ENCODE measurements at regions not wholly inside any gene's neighbourhood (a gene's known extent, or its start where the extent isn't known, plus 50 kb on each side); places are given as distances from the start of the nearest gene placed in this dataset.

DNA sequence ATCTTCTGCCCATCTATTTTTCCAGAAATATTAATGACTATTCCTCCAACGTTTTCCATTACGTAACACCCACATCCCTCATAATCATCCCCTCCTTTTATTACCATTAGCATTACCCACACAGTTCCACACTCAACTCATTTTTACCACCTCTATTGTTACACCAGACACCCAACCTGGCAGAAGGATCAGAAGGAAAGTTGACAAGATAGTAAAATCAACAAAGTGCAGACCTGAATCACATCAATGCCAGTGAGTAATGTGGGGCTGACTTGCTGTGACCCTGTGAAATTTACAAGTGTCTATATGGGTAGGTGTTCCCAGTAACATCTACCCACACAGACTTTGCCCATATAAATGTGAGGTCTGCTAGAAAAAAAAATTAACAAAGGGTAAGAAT lies 568.2 kb downstream of the MAFB start:
- DNase-seq: no peak

DNA sequence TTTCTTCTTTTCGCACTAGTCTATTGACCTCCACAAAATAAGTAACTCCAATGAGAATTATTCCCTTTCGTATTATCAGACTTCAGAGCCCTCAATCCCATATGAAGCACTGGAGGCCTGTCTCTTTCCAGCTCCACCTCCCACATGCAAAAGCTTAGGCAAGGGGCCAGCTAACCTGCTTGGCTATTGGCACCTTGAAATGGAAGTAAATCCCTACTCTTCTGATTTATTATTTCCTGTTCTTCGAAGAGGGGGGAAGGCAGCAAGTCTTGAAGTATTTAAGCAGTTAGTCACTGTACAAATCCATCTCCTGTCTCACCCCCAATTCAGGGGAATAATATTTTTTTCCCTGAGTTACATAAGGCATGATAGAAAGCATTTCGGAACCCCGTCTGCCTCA lies 577.8 kb downstream of the MAFB start:
- no peak for DNase-seq

- no peak for DNase-seq
These were observed 578.7 kb downstream of the MAFB start for GRCh38 chr20:40110311-40110831.

DNA sequence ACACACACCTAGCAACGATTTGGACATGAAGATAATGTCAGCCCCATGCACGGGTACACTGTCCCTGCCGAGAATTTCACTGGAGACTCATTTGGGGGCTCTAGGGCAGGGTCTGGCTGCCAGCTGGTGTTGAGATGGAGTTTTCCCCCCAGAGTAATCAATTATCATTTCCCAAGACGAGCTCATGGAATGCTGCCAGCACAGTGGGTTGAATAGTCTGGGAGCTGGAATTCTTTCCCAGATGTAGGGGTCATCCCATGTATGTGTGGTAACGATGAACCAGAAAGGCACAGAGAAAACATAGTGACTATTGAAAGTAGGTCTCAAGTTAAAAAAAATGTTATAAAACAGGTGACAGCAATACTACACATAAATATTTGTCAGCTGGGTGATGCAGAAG lies 579.9 kb downstream of the MAFB start:
- DNase-seq: no peak

- DNase-seq: no peak
These were observed 580.7 kb downstream of the MAFB start for GRCh38 chr20:40108321-40108720.

DNA sequence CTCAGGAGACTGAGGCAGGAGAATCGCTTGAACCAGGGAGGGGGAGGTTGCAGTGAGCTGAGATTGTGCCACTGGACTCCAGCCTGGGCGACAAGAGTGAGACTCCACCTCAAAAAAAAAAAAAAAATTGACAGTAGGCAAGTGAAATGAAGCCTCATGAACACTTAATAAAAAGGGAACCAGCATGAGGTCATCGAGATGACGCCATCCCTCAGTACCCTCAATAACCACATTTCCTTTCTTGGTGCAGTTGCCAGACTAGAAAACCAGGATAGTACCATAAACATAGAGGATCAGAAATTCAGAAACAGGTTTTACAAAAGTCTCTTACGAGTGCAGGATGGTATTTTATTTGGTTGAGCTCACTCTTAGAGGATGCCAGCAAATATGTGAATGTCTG lies 584.1 kb downstream of the MAFB start:
- DNase-seq: no peak

DNA sequence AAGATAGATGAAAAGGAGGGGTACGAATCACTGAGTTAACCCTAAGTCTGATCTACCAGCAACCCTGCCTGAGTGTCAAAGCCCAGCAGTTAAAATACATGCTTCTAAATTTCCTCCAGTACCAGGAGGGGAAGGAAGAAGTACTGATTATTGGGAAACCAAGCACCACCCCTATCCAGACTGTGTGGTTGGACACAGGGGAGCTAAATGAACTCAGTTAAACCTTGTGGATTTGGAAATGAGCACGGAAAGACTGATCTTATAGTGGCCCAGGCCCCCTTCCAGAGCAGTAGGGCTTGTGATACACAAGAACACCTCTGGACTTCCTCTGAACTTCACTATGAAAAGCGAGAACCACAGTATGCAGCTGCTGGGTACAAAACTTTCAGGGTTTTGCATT lies 585.6 kb downstream of the MAFB start:
- DNase-seq: no peak

GRCh38 chr20:40101560-40101959 lies 587.5 kb downstream of the MAFB start:
- DNase-seq: no peak

DNA sequence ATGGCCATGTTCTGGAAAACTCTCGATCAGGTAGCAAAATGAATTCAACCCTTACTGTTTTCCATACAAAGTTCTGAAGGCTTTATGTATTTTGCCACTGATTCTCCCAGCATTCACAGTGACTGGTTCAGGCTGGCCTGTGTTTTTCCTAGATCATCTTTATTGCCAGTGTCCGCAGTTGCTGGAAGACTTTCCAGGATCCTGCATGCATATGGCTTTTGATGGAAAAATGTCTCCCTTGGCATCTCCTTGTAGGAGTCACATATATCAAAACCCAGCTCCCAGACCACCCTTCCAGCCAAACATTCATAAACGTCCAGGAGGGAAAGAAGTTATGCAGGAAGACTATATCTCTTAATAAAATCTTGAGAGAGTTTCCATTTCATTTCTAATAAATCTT lies 588.8 kb downstream of the MAFB start:
- no peak for DNase-seq

DNA sequence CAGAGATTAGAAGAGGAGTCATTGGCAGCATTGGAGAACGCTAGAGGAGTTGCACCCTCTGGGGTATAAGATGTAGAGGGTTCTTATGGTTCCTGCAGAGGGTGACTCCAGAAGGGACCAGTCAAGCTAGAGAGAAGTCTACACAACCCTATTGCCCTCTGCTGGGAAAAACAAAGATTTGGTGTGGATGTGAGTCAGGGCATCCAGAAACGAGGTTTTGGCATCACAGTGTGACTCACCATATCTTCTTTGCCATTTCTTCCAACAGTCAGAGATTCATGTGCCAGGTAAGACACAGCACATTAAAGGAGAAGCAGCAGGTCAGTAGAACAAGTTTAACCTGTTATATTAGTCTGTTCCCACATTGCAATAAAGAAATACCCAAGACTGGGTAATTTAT lies 598.8 kb downstream of the MAFB start:
- no peak for DNase-seq

- no peak for DNase-seq
These were observed 601.5 kb downstream of the MAFB start for GRCh38 chr20:40087496-40087895.

GRCh38 chr20:40085513-40085912 lies 603.5 kb downstream of the MAFB start:
- DNase-seq: no peak

- no peak for DNase-seq
These were observed 606.6 kb downstream of the MAFB start for GRCh38 chr20:40082436-40082835.

GRCh38 chr20:40081653-40082052 lies 607.4 kb downstream of the MAFB start:
- no peak for DNase-seq

DNA sequence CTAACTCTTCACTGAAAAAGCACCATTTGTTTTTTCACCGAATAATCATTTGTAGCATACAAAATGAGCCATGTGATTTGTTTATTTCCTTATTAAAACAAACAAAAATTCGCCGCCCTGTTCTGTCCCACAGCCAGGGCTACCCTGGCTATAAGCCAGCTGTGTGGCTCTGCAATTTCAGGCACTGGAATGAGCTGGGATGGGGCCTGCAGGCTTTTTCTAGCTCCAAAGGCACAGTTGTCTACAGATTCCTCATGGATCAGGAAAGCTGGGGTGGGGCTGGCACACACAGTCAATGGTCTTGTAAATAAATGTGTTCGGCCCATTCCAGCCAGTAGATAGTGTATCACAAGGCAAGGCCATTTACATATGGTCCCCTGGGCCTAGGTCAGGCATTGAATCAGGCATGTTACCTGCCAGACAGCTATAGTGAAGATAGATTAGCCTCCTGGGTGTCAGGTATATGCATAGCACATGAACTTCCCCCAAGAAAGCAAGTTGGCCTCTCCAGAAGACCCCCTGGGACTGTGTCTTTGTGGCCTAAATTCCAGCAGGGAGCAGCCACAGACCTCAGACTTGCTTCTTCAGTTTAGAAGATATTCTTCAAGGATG lies 608.9 kb downstream of the MAFB start:
- DNase-seq: no peak

DNA sequence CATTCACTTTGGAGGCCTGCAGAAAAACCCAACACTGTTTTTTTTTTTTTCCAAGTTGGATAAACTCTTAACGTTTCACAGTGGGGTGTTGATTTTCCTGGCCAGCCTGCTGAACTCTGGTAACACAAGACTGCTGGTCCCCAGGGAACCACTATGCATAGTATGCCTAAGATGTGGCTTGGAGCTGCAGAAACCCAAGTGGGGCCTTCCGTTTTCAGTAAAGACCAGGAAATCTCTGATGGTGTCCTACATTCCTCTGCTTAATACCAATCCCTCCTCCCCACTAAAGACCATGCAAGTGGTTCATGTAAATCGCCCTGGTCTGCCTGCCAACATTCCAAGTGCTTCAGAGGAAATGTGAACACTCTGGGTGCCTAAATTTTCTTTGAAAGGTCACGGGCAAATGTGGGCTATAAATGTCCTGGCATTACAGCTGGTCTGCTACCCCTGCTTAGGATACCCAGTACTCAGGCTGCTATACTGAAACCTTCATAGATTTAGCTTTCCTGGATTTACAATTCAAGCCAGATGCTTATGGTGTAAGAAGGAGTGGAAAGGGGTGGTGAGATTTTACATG lies 615.4 kb downstream of the MAFB start:
- no peak for DNase-seq

DNA sequence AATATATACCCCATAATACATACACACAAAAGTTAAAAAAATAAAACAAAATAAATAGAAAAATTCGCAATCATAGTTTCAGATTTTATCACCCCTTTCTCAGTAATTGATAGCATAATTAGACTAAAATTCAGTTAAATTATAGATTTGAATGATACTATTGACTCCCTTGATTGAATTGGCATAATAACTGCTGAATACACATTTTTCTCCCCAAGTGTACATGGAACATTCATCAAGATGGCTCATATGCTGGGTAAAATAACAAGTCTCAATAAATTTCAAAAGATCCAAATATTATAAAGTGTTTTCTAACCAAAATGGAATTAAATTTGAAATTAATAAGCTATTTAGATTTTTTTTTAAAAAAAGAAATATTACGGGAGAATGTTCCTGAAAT lies 616.1 kb downstream of the MAFB start:
- no peak for DNase-seq

GRCh38 chr20:40056171-40056570 lies 632.9 kb downstream of the MAFB start:
- no peak for DNase-seq

DNA sequence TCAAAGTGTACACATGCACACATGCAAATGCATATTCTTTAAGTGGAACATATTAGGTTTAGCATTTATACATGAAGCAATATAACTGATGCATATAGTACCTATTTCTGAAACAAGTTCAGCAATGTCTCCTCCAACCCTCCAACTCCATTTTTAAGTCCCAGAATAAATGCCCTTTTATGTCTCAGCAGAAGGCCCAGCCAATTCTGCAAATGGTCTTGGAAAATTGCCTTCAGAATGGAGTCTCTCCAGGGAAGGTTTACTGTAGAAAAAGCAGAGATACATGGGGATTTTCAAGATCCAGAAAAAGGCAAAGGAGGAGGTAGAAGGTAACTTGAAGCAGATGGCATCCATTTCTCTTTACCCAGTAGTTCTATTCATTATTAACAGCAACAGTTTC lies 633.3 kb downstream of the MAFB start:
- no peak for DNase-seq

DNA sequence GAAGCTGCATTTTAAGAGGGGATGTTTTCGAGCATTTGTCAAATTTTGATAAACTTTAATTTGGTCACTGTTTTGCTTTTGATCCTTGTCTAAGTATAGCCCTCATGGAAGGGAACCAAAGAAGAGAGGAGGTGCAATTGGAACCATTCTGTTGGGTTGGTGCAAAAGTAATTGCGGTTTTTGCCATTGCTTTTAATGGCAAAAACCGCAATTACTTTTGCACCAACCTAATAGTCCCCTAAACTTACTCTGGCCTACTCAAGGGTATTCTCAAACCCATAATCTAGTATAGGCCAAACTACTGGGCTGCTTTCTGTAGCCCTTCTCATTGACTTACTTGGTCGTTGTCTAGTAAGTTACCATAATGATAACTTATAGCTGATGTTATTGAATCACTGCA lies 634.7 kb downstream of the MAFB start:
- DNase-seq: no peak

DNA sequence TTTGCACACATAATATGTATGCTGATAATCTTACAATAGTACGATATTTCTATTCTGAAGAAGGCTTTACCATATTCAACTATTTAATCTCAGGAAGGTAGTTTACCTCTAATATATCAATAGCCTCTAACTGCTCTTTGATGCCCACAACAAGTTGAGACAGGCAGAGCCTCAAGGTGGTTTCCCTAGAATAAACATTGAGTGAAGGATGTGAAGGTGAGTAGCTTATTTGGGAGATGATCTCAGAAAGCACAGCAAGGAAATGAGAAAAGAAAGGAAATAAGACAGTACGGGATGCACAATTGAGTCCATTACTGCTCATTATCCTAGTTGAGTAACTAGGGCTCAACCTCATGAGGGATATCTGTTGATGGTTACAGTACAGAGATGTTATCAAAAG lies 638.4 kb downstream of the MAFB start:
- no peak for DNase-seq

DNA sequence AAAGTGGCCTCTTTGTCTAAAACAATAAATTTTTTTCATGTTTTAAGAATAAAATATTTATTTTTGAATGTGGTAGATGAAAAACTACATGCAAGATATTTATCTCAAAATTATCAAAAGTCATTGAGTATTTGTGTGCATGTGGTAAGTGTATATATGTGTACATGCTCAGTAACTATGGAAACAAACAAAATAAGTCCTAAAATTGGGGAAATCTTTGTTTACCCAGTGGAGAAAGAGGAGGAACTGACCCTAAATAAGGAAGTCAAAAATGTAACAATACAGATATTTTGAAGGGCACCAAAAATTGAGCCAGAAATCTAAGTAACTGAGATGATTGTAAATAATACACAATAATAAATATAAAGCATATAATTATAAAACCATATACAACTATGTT lies 639.2 kb downstream of the MAFB start:
- DNase-seq: no peak

DNA sequence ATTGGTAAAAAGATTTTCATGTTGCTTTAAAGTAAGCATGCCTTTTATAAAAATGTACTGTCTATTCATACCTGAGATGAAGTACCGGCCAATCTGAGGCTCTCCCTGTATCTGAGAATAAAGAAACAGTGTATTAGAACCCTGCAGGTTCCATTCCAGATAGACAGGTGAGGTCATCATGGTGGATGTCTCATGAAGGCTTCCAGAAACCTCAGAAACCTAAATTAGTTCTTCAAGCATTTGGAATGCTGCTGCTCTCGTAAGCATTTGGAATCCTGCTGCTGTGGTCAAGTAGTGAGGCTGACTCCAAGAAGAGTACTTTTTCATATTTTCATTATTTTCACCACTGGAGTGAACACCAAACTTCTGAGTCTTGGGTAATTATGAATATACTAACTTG lies 642.3 kb downstream of the MAFB start:
- no peak for DNase-seq

- DNase-seq: no peak
These were observed 651.5 kb downstream of the MAFB start for GRCh38 chr20:40037511-40037910.

DNA sequence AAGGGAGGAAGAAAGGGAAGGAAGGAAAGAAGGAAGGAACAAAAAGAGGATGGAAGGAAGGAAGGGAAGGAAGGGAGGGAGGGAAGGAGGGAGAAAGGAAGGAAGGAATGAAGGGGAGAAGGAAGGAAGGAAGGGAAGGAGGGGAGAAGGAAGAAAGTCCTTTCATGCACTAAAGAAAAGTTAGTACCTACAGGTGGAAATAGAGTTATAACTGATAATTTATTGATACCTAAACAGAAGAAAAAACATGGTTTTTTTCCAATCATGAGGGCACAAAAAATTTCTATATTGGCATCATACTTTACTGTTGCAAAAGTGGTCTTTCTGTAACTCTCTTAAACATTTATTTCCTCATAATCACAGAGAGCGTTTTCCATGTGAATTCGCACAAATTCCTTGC lies 659.4 kb downstream of the MAFB start:
- DNase-seq: no peak

Data from CD4-positive, alpha-beta T cell treated with Interleukin-15 for 1 hour (primary cell).